ENCODE measurements at regions not wholly inside any gene's neighbourhood (a gene's known extent, or its start where the extent isn't known, plus 50 kb on each side); places are given as distances from the start of the nearest gene placed in this dataset.

GRCh38 chr3:55282994-55283393 lies 204.1 kb downstream of the WNT5A start:
- no peak for TF ChIP-seq CTCF (IDR thresholded peaks at IDR 0.05)
- no peak for TF ChIP-seq POLR2AphosphoS5 (IDR thresholded peaks at IDR 0.05)
